ENCODE measurements at regions not wholly inside any gene's neighbourhood (a gene's known extent, or its start where the extent isn't known, plus 50 kb on each side); places are given as distances from the start of the nearest gene placed in this dataset.
A peak's percentile ranks its signal among the peaks of the same experiment; 100 is the strongest.

DNA sequence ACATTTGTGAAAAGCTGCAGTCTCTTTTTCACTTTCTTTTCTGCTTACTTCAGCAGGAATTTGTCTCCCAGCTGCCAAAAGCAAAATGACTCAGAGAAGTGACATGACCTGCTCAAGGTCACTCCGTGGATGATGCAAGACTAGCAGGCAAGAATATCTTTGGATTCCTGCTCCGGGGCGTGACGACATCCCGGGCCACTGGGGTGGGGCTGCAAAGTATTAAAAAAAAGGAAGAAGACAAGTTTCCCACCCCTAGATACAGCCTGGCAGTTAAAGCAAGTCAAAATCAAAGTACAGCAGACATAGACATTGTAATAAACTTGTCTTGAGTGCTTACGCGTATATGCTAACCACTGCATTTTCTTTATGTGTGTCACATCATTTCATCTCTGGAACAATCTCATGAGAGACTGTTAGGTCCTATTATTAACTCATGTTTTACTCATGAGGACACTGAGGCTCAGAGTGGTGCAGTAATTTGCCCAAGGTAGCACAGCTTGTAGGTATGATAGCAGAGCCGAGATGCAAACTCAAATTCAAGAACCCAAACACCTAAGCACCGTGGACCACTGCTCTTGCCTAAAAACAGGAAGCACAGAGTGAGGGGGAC is 485.2 kb upstream of the PROK2 start (continued):
- TF ChIP-seq RCOR1 (IDR thresholded peaks at IDR 0.05; ENCODE audit: insufficient replicate concordance, low read length): peak; percentile 10

GRCh38 chr3:72269475-72269874 is 484.5 kb upstream of the PROK2 start:
- H3K79me1 ChIP-seq (ENCODE audit: low read depth in 1 of 2, low read length in 2 of 2): no peaks in the 10 kb centered on the region
- H3K56ac ChIP-seq (ENCODE audit: extremely low read depth, insufficient read depth, low read length): no peak overlapping the region
- H3K4me2 ChIP-seq (ENCODE audit: low read depth, low read length): no peak overlapping the region
- H3K36me3 ChIP-seq (ENCODE audit: control insufficient read depth, insufficient read depth, low read length): no peaks in the 10 kb centered on the region
- peak overlapping the region; percentile 76 for H2BK20ac ChIP-seq (ENCODE audit: low read depth, low read length)
- peak overlapping the region; percentile 37; the same call in 2 of the 3 replicates for H2BK15ac ChIP-seq (ENCODE audit: low read depth, low read length)
- H2BK120ac ChIP-seq (ENCODE audit: low read depth, low read length): peak overlapping the region; percentile 69
- no peaks in the 10 kb centered on the region for H4K20me1 ChIP-seq (ENCODE audit: insufficient read depth, low read length)
- peak overlapping the region; percentile 41; the same call in 1 of the 2 replicates for H3K23ac ChIP-seq (ENCODE audit: low read depth, low read length)
- H3K4ac ChIP-seq (ENCODE audit: low read depth, low read length): peak overlapping the region; percentile 38
- H2AK5ac ChIP-seq (ENCODE audit: low read depth, low read length): peak overlapping the region; percentile 53
- ChIA-PET POLR2A (ENCODE audit: unreplicated experiment) (no interaction called here), CTCF (interaction anchor here (0.6 kb wide), 1 partner anchor 386 kb away, joined by 3 read pairs; no protein-coding TSS in a partner anchor)
- peak overlapping the region; percentile 35; the same call in 1 of the 2 replicates for H4K91ac ChIP-seq (ENCODE audit: insufficient read depth, low read depth, low read length)
- dilution Hi-C loops (cut with HindIII; ENCODE audit: low sequenced_read_pairs, unreplicated experiment) (no loop called here), in situ Hi-C loops (cut with MboI; ENCODE audit: low sequenced_read_pairs) (no loop called here), intact Hi-C loops (cut with micrococcal nuclease) (no loop called here)
- ATAC-seq (ENCODE audit: low read depth) (no peak), DNase-seq (no peak)
- H3K9me1 ChIP-seq (ENCODE audit: insufficient read depth, low read length): peaks cover 8% of the 10 kb centered on the region
- no peak overlapping the region for H3K4me3 ChIP-seq (ENCODE audit: insufficient read depth, low read depth, low read length)
- H3K9me3 ChIP-seq (ENCODE audit: control insufficient read depth, insufficient read depth, low read length): no peaks in the 10 kb centered on the region
- BruUV-seq (replicated peaks): no TSS peak
- no peak overlapping the region; the same call in 1 of the 2 replicates for H4K5ac ChIP-seq (ENCODE audit: low read depth, low read length)
- H3K18ac ChIP-seq (ENCODE audit: low read depth, low read length): peak overlapping the region; percentile 26; the same call in 1 of the 2 replicates
- H3K27ac ChIP-seq (ENCODE audit: insufficient read depth, low read length): peak overlapping the region; percentile 25; the same call in 1 of the 2 replicates
- H4K8ac ChIP-seq (ENCODE audit: low read depth in 2 of 2, low read length in 2 of 2): peak overlapping the region in 1 of 2 experiments; percentile 18; a peak in 1 of 4 replicates
- TF ChIP-seq MXI1 (IDR thresholded peaks at IDR 0.05; ENCODE audit: borderline replicate concordance, low read depth, low read length) (no peak), FOS (IDR thresholded peaks at IDR 0.05; ENCODE audit: low read depth, low read length) (no peak), CHD1 (IDR thresholded peaks at IDR 0.05; ENCODE audit: low read depth, low read length) (no peak)
- TF ChIP-seq, protein P1, sequence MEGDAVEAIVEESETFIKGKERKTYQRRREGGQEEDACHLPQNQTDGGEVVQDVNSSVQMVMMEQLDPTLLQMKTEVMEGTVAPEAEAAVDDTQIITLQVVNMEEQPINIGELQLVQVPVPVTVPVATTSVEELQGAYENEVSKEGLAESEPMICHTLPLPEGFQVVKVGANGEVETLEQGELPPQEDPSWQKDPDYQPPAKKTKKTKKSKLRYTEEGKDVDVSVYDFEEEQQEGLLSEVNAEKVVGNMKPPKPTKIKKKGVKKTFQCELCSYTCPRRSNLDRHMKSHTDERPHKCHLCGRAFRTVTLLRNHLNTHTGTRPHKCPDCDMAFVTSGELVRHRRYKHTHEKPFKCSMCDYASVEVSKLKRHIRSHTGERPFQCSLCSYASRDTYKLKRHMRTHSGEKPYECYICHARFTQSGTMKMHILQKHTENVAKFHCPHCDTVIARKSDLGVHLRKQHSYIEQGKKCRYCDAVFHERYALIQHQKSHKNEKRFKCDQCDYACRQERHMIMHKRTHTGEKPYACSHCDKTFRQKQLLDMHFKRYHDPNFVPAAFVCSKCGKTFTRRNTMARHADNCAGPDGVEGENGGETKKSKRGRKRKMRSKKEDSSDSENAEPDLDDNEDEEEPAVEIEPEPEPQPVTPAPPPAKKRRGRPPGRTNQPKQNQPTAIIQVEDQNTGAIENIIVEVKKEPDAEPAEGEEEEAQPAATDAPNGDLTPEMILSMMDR (conservative IDR thresholded peaks at IDR 0.05; ENCODE audit: low read depth, low read length): no peak
- TF ChIP-seq, protein P2, sequence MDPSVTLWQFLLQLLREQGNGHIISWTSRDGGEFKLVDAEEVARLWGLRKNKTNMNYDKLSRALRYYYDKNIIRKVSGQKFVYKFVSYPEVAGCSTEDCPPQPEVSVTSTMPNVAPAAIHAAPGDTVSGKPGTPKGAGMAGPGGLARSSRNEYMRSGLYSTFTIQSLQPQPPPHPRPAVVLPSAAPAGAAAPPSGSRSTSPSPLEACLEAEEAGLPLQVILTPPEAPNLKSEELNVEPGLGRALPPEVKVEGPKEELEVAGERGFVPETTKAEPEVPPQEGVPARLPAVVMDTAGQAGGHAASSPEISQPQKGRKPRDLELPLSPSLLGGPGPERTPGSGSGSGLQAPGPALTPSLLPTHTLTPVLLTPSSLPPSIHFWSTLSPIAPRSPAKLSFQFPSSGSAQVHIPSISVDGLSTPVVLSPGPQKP (IDR thresholded peaks at IDR 0.05; ENCODE audit: borderline replicate concordance, low read depth, low read length): no peak
- TF ChIP-seq, protein P3, sequence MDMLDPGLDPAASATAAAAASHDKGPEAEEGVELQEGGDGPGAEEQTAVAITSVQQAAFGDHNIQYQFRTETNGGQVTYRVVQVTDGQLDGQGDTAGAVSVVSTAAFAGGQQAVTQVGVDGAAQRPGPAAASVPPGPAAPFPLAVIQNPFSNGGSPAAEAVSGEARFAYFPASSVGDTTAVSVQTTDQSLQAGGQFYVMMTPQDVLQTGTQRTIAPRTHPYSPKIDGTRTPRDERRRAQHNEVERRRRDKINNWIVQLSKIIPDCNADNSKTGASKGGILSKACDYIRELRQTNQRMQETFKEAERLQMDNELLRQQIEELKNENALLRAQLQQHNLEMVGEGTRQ (IDR thresholded peaks at IDR 0.05; ENCODE audit: low read depth, low read length): no peak
- peak overlapping the region; percentile 1 for H2AK9ac ChIP-seq (replicated peaks; ENCODE audit: low read depth, low read length, poor library complexity)
- H3K27me3 ChIP-seq (ENCODE audit: control insufficient read depth, insufficient read depth, low read length): peaks cover 8% of the 10 kb centered on the region
- H2BK5ac ChIP-seq (ENCODE audit: low read depth, low read length, poor library complexity, severe bottlenecking): no peak overlapping the region
- H3K9ac ChIP-seq (ENCODE audit: low read depth, low read length): no peak overlapping the region
- peaks cover 17% of the 10 kb centered on the region for H3K4me1 ChIP-seq (ENCODE audit: control insufficient read depth, insufficient read depth, low read length)
- H3K14ac ChIP-seq (replicated peaks; ENCODE audit: low read depth, low read length): peak overlapping the region; percentile 54
- H2AFZ ChIP-seq (replicated peaks; ENCODE audit: low read length, poor library complexity): no peak overlapping the region
- no CpG with 5 or more reads among the region's 3 CpGs for WGBS, 2 experiments (ENCODE audit: extremely low coverage in 2 of 2, insufficient read length in 1 of 2)

Measured in IMR-90 (cell line).